ENCODE measurements at regions not wholly inside any gene's neighbourhood (a gene's known extent, or its start where the extent isn't known, plus 50 kb on each side); places are given as distances from the start of the nearest gene placed in this dataset.

- Histone ChIP-seq H2AFZ (ENCODE audit: low read depth) (no peak overlapping the region), H3K79me2 (ENCODE audit: insufficient read depth) (no peaks in the 10 kb centered on the region), H3K4me1 (ENCODE audit: control insufficient read depth in 1 of 2, insufficient read depth in 2 of 2, low read depth in 1 of 2, low read length in 1 of 2) (no peaks in the 10 kb centered on the region), H4K20me1 (ENCODE audit: insufficient read depth) (no peaks in the 10 kb centered on the region), H3K36me3 (replicated peaks in 1 of 2; ENCODE audit: control insufficient read depth in 1 of 2, insufficient read depth in 2 of 2, low read length in 1 of 2) (no peaks in the 10 kb centered on the region), H3K9ac (no peak overlapping the region), H3K27ac (ENCODE audit: low read depth in 2 of 2, low read length in 1 of 2) (no peak overlapping the region), H3K27me3 (ENCODE audit: insufficient read depth) (no peaks in the 10 kb centered on the region), H3K4me2 (no peak overlapping the region), H3K9me3 (no peaks in the 10 kb centered on the region), H3F3A (replicated peaks; ENCODE audit: insufficient read depth) (no peaks in the 10 kb centered on the region), H3K9me2 (no peaks in the 10 kb centered on the region; the same call in 1 of the 2 replicates), H3K4me3 (ENCODE audit: low read depth in 2 of 2, low read length in 1 of 2) (no peak overlapping the region)
- DNase-seq = no peak
- CTCF ChIA-PET = no interaction called here
- WGBS (ENCODE audit: low lambda C conversion rate) = 77% methylated on average over 3 of the region's 3 CpGs
- POLR2A ChIA-PET = no interaction called here
- TF ChIP-seq, protein P1, sequence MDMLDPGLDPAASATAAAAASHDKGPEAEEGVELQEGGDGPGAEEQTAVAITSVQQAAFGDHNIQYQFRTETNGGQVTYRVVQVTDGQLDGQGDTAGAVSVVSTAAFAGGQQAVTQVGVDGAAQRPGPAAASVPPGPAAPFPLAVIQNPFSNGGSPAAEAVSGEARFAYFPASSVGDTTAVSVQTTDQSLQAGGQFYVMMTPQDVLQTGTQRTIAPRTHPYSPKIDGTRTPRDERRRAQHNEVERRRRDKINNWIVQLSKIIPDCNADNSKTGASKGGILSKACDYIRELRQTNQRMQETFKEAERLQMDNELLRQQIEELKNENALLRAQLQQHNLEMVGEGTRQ (IDR thresholded peaks at IDR 0.05; ENCODE audit: borderline replicate concordance, low read depth, low read length) = no peak
- TF ChIP-seq CHD2 (IDR thresholded peaks at IDR 0.05; ENCODE audit: low read length, partially characterized antibody) = no peak
- TF ChIP-seq TCF12 (IDR thresholded peaks at IDR 0.05) = no peak
- TF ChIP-seq ELF1 (IDR thresholded peaks at IDR 0.05) = no peak
- no peak for TF ChIP-seq RXRA (IDR thresholded peaks at IDR 0.05; ENCODE audit: borderline replicate concordance, low read depth)
Observed at GRCh38 chr3:2041931-2042330, 56.7 kb upstream of the CNTN4 start.
